GM21717 (cell line): ENCODE measurements at regions not wholly inside any gene's neighbourhood (a gene's known extent, or its start where the extent isn't known, plus 50 kb on each side); places are given as distances from the start of the nearest gene placed in this dataset.

Experiments used
- ATAC-seq: cut with Tn5 transposase; IDR thresholded peaks from one replicate; pipeline ENCODE4 v1.9.1; 2021; ENCODE audit warnings: mild to moderate bottlenecking, moderate library complexity; ENCODE audit not compliant: unreplicated experiment

GRCh38 chr13:27673911-27674310 lies 52.2 kb downstream of the POLR1D start:
- no peak for ATAC-seq

- no peak for ATAC-seq
Measured at GRCh38 chr13:27678306-27679040, 56.8 kb downstream of the POLR1D start.

- no peak for ATAC-seq
Measured at GRCh38 chr13:27679396-27679795, 57.7 kb downstream of the POLR1D start.

GRCh38 chr13:27679896-27680295 lies 58.2 kb downstream of the POLR1D start:
- ATAC-seq: no peak

GRCh38 chr13:27680465-27680864 lies 58.8 kb downstream of the POLR1D start:
- ATAC-seq: no peak

GRCh38 chr13:27691207-27691606 lies 69.5 kb downstream of the POLR1D start:
- no peak for ATAC-seq

- no peak for ATAC-seq
Measured at GRCh38 chr13:27696731-27697130, 75.0 kb downstream of the POLR1D start.

- no peak for ATAC-seq
Measured at GRCh38 chr13:27699952-27700351, 78.3 kb downstream of the POLR1D start.

- ATAC-seq: peak; percentile 52
Measured at GRCh38 chr13:27704681-27705080, 83.0 kb downstream of the POLR1D start.

GRCh38 chr13:27708325-27708724 lies 84.0 kb upstream of the GSX1 start:
- ATAC-seq: no peak

- no peak for ATAC-seq
Measured at GRCh38 chr13:27709779-27710178, 82.5 kb upstream of the GSX1 start.

- ATAC-seq: no peak
Measured at GRCh38 chr13:27712421-27712820, 79.9 kb upstream of the GSX1 start.

GRCh38 chr13:27713767-27714166 lies 78.5 kb upstream of the GSX1 start:
- ATAC-seq: no peak

GRCh38 chr13:27721681-27722080 lies 70.6 kb upstream of the GSX1 start:
- ATAC-seq: no peak

GRCh38 chr13:27728271-27728670 lies 64.0 kb upstream of the GSX1 start:
- no peak for ATAC-seq

GRCh38 chr13:27730191-27730590 lies 62.1 kb upstream of the GSX1 start:
- ATAC-seq: no peak
